ENCODE measurements at regions not wholly inside any gene's neighbourhood (a gene's known extent, or its start where the extent isn't known, plus 50 kb on each side); places are given as distances from the start of the nearest gene placed in this dataset.

DNA sequence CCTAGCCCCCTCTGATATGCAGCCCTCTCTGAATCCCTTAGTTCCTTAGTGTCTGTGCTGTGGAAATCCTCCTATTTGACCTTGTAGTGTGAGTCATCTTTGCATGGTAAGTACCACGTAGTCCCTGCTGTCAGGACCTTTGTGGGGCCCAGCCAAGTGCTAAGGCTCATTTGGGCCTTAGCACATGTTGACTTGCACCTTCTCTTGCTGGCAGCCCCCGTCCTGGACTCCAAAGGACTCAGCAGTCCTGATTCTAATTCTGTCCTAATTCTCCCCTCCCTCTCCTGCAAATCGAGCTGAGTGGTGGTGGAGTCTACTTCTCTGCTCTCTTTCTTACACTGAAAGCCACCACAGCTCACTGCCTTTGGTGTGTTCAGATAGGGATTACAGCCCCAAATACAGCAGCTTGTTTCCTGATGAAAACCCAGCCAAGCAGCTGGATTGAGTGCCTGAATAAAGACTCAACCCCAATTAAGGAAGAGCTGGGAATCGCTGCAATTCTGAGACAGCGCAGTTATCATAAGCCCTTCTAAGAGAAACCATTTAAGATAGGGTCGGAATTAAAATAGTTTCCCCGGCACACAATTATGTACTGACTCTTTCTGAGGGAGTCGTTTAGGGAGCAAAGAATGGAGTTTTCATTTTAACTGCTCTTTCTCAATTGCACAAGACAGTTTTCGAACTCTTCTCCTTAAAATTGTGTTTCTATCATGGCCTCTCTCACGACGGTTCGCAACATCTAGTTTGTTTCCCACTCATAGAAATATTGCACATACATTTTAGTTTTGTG is 215.6 kb upstream of the TNP1 start:
- POLR2A ChIA-PET (ENCODE audit: low non-redundant PET), result no interaction called here
- no TSS peak for BruUV-seq (replicated peaks)
- no peaks in the 10 kb centered on the region for H3K4me1 ChIP-seq (ENCODE audit: insufficient read depth, low read length, poor library complexity, severe bottlenecking)
- no peak overlapping the region for H3K4me3 ChIP-seq (ENCODE audit: low read depth, low read length, poor library complexity, severe bottlenecking)
- intact Hi-C loops (cut with micrococcal nuclease; ENCODE audit: unreplicated experiment), result no loop called here
- DNase-seq (ENCODE audit: low spot score), result no peak
- no peaks in the 10 kb centered on the region for H3K36me3 ChIP-seq (ENCODE audit: insufficient read depth, low read length, poor library complexity, severe bottlenecking)
- no peaks in the 10 kb centered on the region for H3K9me3 ChIP-seq (ENCODE audit: low read depth, low read length, poor library complexity, severe bottlenecking)
- TF ChIP-seq, protein P1, sequence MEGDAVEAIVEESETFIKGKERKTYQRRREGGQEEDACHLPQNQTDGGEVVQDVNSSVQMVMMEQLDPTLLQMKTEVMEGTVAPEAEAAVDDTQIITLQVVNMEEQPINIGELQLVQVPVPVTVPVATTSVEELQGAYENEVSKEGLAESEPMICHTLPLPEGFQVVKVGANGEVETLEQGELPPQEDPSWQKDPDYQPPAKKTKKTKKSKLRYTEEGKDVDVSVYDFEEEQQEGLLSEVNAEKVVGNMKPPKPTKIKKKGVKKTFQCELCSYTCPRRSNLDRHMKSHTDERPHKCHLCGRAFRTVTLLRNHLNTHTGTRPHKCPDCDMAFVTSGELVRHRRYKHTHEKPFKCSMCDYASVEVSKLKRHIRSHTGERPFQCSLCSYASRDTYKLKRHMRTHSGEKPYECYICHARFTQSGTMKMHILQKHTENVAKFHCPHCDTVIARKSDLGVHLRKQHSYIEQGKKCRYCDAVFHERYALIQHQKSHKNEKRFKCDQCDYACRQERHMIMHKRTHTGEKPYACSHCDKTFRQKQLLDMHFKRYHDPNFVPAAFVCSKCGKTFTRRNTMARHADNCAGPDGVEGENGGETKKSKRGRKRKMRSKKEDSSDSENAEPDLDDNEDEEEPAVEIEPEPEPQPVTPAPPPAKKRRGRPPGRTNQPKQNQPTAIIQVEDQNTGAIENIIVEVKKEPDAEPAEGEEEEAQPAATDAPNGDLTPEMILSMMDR (conservative IDR thresholded peaks at IDR 0.05; ENCODE audit: low read depth, low read length), result no peak
- no peak for TF ChIP-seq EZH2 (IDR thresholded peaks at IDR 0.05; ENCODE audit: borderline replicate concordance, low read depth, low read length, poor library complexity, severe bottlenecking)
- H3K27me3 ChIP-seq (replicated peaks; ENCODE audit: insufficient read depth, low read depth, low read length, poor library complexity), result no peaks in the 10 kb centered on the region
- CTCF ChIA-PET, result no interaction called here
- H3K27ac ChIP-seq (ENCODE audit: low read depth, low read length, poor library complexity, severe bottlenecking), result no peak overlapping the region

DNA sequence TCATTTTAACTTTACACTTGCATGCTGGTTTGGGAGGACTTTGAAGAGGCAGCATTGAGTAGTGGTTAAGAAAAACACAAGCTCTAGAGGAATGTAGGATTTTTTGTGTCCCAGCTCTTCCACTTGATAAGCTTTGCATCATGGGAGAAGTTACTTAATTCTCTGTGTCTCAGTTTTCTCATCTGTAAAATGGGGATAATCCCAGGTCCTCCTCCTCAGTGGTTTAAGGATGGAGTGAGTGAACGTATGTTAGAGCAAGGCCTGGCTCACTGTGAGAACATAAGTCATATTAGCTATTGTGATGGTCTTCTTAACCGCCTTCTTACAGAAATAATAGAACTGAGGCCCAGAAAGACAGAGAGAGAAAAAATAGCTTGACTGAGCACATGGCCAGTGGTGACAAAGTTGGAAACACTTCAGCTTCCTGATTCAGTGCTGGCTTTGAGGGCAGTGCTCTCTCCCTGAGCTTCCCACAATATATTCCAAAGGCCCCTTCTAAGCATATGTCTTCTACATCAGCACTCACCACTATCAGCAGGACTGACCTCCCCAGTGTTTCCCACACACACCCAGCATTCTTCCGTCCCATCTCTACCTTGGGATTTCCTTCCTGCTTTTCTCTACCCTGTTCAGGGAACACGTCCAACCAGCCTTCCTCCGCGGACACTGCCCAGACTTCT is 214.9 kb upstream of the TNP1 start:
- no peaks in the 10 kb centered on the region for H3K9me3 ChIP-seq (ENCODE audit: low read depth, low read length, poor library complexity, severe bottlenecking)
- DNase-seq (ENCODE audit: low spot score), result no peak
- H3K27ac ChIP-seq (ENCODE audit: low read depth, low read length, poor library complexity, severe bottlenecking), result no peak overlapping the region
- no peak overlapping the region for H3K4me3 ChIP-seq (ENCODE audit: low read depth, low read length, poor library complexity, severe bottlenecking)
- no TSS peak for BruUV-seq (replicated peaks)
- ChIA-PET POLR2A (ENCODE audit: low non-redundant PET) (no interaction called here), CTCF (no interaction called here)
- H3K36me3 ChIP-seq (ENCODE audit: insufficient read depth, low read length, poor library complexity, severe bottlenecking), result no peaks in the 10 kb centered on the region
- H3K4me1 ChIP-seq (ENCODE audit: insufficient read depth, low read length, poor library complexity, severe bottlenecking), result no peaks in the 10 kb centered on the region
- intact Hi-C loops (cut with micrococcal nuclease; ENCODE audit: unreplicated experiment), result no loop called here
- no peaks in the 10 kb centered on the region for H3K27me3 ChIP-seq (replicated peaks; ENCODE audit: insufficient read depth, low read depth, low read length, poor library complexity)
- TF ChIP-seq, protein P1 (conservative IDR thresholded peaks at IDR 0.05; ENCODE audit: low read depth, low read length), result no peak
- TF ChIP-seq EZH2 (IDR thresholded peaks at IDR 0.05; ENCODE audit: borderline replicate concordance, low read depth, low read length, poor library complexity, severe bottlenecking), result no peak

DNA sequence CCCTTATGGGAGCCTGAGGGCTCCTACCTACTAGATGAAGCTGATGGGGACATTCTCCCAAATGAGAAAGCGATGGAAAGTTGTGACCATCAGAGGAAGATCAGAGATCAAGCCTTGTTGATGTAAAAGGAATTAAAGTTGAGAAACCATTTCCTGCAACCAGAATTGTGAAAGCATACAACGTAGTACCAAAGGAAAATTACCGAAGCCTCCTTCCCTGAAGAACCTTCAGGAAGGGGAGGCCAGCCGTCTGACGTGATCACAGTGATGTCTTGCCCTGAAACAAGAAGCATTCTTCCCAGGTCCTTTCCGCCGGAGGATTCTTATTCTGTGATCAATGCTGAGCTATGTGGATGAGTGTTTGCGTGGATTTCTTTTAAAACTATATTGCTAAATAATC is 211.6 kb upstream of the TNP1 start:
- DNase-seq (ENCODE audit: low spot score), result no peak
- H3K27ac ChIP-seq (ENCODE audit: low read depth, low read length, poor library complexity, severe bottlenecking), result no peak overlapping the region
- ChIA-PET POLR2A (ENCODE audit: low non-redundant PET) (no interaction called here), CTCF (interaction anchor here (0.6 kb wide), 1 partner anchor 378 kb away, joined by 3 read pairs; no protein-coding TSS in a partner anchor)
- no TSS peak for BruUV-seq (replicated peaks)
- no peaks in the 10 kb centered on the region for H3K4me1 ChIP-seq (ENCODE audit: insufficient read depth, low read length, poor library complexity, severe bottlenecking)
- H3K36me3 ChIP-seq (ENCODE audit: insufficient read depth, low read length, poor library complexity, severe bottlenecking), result no peaks in the 10 kb centered on the region
- no peak overlapping the region for H3K4me3 ChIP-seq (ENCODE audit: low read depth, low read length, poor library complexity, severe bottlenecking)
- peaks cover 4% of the 10 kb centered on the region for H3K9me3 ChIP-seq (ENCODE audit: low read depth, low read length, poor library complexity, severe bottlenecking)
- intact Hi-C loops (cut with micrococcal nuclease; ENCODE audit: unreplicated experiment), result no loop called here
- H3K27me3 ChIP-seq (replicated peaks; ENCODE audit: insufficient read depth, low read depth, low read length, poor library complexity), result no peaks in the 10 kb centered on the region
- no peak for TF ChIP-seq EZH2 (IDR thresholded peaks at IDR 0.05; ENCODE audit: borderline replicate concordance, low read depth, low read length, poor library complexity, severe bottlenecking)
- TF ChIP-seq, protein P1 (conservative IDR thresholded peaks at IDR 0.05; ENCODE audit: low read depth, low read length), result no peak
